GM12875 (cell line): ENCODE measurements at regions not wholly inside any gene's neighbourhood (a gene's known extent, or its start where the extent isn't known, plus 50 kb on each side); places are given as distances from the start of the nearest gene placed in this dataset.

Source experiments
- H3K4me3 ChIP-seq: one replicate; pipeline ENCODE4 v1.5.1; 2011; ENCODE audit warnings: low read depth, low read length, control low read depth
- TF ChIP-seq, protein P1 (sequence below): IDR thresholded peaks from 2 replicates; pipeline ENCODE4 v1.5.1; 2011; ENCODE audit warnings: low read depth, mild to moderate bottlenecking, control low read depth, inconsistent platforms, low read length, moderate library complexity, borderline replicate concordance; ENCODE audit not compliant: insufficient read depth

DNA sequence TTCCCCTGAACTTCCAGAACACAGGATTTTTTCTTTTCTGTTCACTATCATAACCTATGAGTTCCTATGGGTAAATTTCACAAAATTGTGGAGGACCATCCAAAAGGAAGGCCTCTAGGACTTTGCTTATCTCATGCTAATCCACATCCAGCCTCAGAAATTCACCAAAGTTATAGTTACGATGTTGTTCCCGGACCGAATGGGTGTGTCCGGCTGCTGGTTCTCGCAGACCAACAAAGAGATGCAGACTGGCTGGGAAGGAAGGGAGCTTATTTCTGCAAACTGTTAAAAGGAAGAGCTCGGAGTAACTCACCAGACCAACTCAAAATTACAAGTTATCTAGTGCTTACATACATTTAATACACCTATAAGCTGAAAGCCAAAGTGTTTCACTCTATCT, 882.9 kb upstream of the SPRY2 start:
- H3K4me3 ChIP-seq: no peak overlapping the region
- TF ChIP-seq, protein P1, sequence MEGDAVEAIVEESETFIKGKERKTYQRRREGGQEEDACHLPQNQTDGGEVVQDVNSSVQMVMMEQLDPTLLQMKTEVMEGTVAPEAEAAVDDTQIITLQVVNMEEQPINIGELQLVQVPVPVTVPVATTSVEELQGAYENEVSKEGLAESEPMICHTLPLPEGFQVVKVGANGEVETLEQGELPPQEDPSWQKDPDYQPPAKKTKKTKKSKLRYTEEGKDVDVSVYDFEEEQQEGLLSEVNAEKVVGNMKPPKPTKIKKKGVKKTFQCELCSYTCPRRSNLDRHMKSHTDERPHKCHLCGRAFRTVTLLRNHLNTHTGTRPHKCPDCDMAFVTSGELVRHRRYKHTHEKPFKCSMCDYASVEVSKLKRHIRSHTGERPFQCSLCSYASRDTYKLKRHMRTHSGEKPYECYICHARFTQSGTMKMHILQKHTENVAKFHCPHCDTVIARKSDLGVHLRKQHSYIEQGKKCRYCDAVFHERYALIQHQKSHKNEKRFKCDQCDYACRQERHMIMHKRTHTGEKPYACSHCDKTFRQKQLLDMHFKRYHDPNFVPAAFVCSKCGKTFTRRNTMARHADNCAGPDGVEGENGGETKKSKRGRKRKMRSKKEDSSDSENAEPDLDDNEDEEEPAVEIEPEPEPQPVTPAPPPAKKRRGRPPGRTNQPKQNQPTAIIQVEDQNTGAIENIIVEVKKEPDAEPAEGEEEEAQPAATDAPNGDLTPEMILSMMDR: no peak

DNA sequence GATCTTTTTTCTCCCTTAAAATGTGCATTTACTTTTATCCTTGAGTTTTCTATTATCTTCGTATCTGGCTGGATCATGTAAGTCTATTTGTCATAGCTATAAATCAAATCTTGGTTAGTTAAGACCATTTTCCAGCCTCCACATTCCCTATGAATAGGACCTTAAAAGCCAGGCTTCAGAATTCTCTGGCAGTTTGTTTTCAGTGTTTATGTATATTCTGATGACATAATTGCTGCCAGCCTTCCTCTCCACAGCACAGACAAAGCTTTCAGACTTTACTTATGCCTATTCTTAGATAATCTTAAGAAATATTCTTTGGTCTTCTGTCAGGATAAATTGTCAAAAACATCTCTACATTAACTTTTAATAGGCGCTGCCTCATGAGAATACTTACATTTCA, 870.8 kb upstream of the SPRY2 start:
- TF ChIP-seq, protein P1: no peak
- H3K4me3 ChIP-seq: no peak overlapping the region

DNA sequence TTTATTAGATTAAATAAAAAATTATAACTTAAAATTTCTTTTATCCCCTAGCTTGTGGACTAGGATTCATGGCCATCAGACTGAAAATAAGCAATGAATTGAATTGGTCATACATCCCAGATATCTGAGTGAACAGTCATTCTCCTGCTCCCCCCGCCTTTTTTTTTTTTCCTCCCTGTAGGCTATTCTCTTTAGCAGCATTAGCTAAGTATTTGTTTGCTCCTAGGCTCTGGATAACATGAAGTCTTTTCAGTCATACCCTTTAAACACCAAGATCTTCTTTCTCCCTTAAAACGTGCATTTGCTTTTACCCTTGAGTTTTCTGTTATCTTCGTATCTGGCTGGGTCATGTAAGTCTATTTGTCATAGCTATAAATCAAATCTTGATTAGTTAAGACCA, 866.7 kb upstream of the SPRY2 start:
- H3K4me3 ChIP-seq: no peak overlapping the region
- TF ChIP-seq, protein P1: no peak

DNA sequence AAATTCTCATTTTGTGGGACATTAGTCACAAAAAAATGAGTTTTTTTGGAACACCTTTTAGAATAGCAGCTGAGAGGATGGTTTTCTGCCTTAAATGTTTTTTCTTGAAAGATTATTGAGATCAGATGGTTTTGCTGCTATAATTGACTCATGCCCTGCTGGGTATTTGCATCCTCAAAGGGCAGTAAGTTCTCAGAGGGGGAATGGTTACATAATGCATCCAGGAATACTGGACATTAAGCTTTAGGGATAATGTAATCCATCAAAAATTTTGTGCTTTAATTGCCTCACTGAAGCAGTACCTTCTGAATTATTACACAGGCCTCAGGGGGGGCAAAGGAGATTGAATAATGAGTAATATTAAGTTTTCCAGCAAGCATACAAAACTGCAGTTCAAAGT, 866.3 kb upstream of the SPRY2 start:
- TF ChIP-seq, protein P1: no peak
- no peak overlapping the region for H3K4me3 ChIP-seq

DNA sequence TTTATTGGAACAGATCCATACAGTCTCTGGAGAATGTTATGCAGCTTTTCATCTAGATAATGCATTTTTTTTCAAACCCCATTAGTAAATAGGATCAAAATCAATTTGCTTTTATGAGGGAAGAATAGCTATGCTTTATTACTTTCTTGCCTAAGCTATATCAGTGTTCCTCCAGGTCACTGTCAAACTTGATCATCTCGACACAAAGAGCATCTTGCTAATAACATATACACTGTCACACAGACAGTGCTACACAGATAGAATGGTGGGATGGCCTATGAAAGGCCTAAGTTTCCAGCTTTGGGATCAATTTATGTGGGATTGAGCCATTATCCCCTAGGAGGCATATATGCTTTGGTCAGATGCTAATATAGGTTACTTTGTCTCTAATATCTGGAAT, 862.9 kb upstream of the SPRY2 start:
- TF ChIP-seq, protein P1: no peak
- H3K4me3 ChIP-seq: no peak overlapping the region

DNA sequence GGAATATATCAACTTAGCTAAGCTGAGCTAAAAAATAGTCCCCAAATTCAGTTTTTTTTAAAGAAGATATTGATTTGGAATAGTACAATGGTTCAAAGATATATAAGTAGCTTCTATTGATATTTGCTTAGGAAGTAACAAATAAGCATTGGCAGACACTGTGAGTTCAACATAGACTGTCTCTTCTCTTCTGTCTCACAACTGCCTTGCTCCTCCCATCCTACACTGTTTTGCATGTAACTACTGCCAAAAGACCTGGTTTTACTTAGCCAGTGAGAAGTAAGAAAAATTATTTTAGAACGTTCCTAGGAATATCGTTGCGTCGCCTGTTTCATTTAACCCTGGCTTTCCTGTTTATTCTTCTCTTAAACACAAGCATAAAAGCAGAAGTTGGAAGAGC, 859.0 kb upstream of the SPRY2 start:
- TF ChIP-seq, protein P1: no peak

DNA sequence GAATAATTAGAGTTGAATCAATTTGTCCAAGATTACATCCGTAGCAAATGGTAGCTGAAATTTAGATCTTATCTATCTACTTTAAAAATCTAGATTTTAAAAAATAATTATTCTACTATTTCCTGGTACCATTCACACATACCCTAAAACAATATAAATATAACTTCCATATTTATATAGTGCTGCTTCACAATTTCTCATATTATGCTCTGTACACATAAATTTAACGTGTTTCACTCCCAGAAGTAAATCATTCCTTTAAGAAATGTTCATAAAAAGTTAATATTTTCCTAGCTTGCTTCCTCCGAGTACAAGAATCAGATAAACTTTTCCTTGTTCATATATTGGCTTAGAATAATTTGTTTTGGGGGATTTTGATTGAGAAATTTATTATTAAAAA, 857.0 kb upstream of the SPRY2 start:
- TF ChIP-seq, protein P1: no peak
- H3K4me3 ChIP-seq: no peak overlapping the region

More for the DNA sequence above, 859.0 kb upstream of the SPRY2 start:
- no peak overlapping the region for H3K4me3 ChIP-seq
